ENCODE measurements at regions not wholly inside any gene's neighbourhood (a gene's known extent, or its start where the extent isn't known, plus 50 kb on each side); places are given as distances from the start of the nearest gene placed in this dataset.

- Histone ChIP-seq H3K4me1 (ENCODE audit: control insufficient read depth, insufficient read depth, low read length) (no peaks in the 10 kb centered on the region), H3K9me3 (ENCODE audit: control insufficient read depth, insufficient read depth, low read depth, low read length) (no peaks in the 10 kb centered on the region), H3K27me3 (ENCODE audit: control insufficient read depth, insufficient read depth, low read length) (no peaks in the 10 kb centered on the region), H3K4me3 (ENCODE audit: low read depth in 2 of 2, low read length in 2 of 2) (no peak overlapping the region), H3K27ac (ENCODE audit: low read length) (no peak overlapping the region), H3K36me3 (ENCODE audit: control insufficient read depth, insufficient read depth, low read length) (no peaks in the 10 kb centered on the region)
- intact Hi-C loops (cut with micrococcal nuclease; ENCODE audit: unreplicated experiment) (no loop called here), in situ Hi-C loops (cut with HindIII; ENCODE audit: low pct_unique_long_range_greater_than_20kb, low sequenced_read_pairs) (no loop called here)
- no peak for ATAC-seq
- CTCF ChIA-PET = no interaction called here
- TF ChIP-seq SIN3A (IDR thresholded peaks at IDR 0.05; ENCODE audit: borderline replicate concordance, insufficient read depth, low read depth, low read length) (no peak), REST (IDR thresholded peaks at IDR 0.05; ENCODE audit: insufficient read depth in 1 of 2, low read depth in 2 of 2, low read length in 1 of 2) (no peak), TCF7L2 (IDR thresholded peaks at IDR 0.05; ENCODE audit: low read depth, low read length) (no peak), CTCF (IDR thresholded peaks at IDR 0.05) (no peak), POLR2AphosphoS5 (IDR thresholded peaks at IDR 0.05; ENCODE audit: low read depth, low read length) (no peak)
- DNase-seq (ENCODE audit: low read depth, low spot score) = no peak
- POLR2A ChIA-PET = no interaction called here
- BruUV-seq (replicated peaks) = no TSS peak
These were observed 446.5 kb downstream of the KCNJ2 start for GRCh38 chr17:70615831-70616230.

- DNase-seq (ENCODE audit: low read depth, low spot score) (no peak), ATAC-seq (no peak)
- H3K4me3 ChIP-seq (ENCODE audit: low read depth in 2 of 2, low read length in 2 of 2) = no peak overlapping the region
- ChIA-PET CTCF (no interaction called here), POLR2A (no interaction called here)
- no peaks in the 10 kb centered on the region for H3K9me3 ChIP-seq (ENCODE audit: control insufficient read depth, insufficient read depth, low read depth, low read length)
- no peak for TF ChIP-seq SIN3A (IDR thresholded peaks at IDR 0.05; ENCODE audit: borderline replicate concordance, insufficient read depth, low read depth, low read length)
- no peak for TF ChIP-seq TCF7L2 (IDR thresholded peaks at IDR 0.05; ENCODE audit: low read depth, low read length)
- no peak for TF ChIP-seq CTCF (IDR thresholded peaks at IDR 0.05)
- no peak for TF ChIP-seq REST (IDR thresholded peaks at IDR 0.05; ENCODE audit: insufficient read depth in 1 of 2, low read depth in 2 of 2, low read length in 1 of 2)
- no peak for TF ChIP-seq POLR2AphosphoS5 (IDR thresholded peaks at IDR 0.05; ENCODE audit: low read depth, low read length)
- no peaks in the 10 kb centered on the region for H3K4me1 ChIP-seq (ENCODE audit: control insufficient read depth, insufficient read depth, low read length)
- intact Hi-C loops (cut with micrococcal nuclease; ENCODE audit: unreplicated experiment) (no loop called here), in situ Hi-C loops (cut with HindIII; ENCODE audit: low pct_unique_long_range_greater_than_20kb, low sequenced_read_pairs) (no loop called here)
- no TSS peak for BruUV-seq (replicated peaks)
- no peaks in the 10 kb centered on the region for H3K27me3 ChIP-seq (ENCODE audit: control insufficient read depth, insufficient read depth, low read length)
- no peaks in the 10 kb centered on the region for H3K36me3 ChIP-seq (ENCODE audit: control insufficient read depth, insufficient read depth, low read length)
- no peak overlapping the region for H3K27ac ChIP-seq (ENCODE audit: low read length)
These were observed 449.3 kb downstream of the KCNJ2 start for GRCh38 chr17:70618641-70619040.

Measured in Panc1 (cell line).